Right lobe of liver (tissue), 4 donors: ENCODE measurements at regions not wholly inside any gene's neighbourhood (a gene's known extent, or its start where the extent isn't known, plus 50 kb on each side); places are given as distances from the start of the nearest gene placed in this dataset.

Experiments
- CTCF ChIP-seq, 4 donors: fragments of 200-600 bp in 3 of 4; fragments of 450-650 bp in 1 of 4; IDR thresholded peaks; one replicate each; pipeline versions ENCODE4 v1.5.1 to v1.8.0; 2016 to 2022; ENCODE audit warnings: antibody characterized with exemption in 4 of 4, mild to moderate bottlenecking in 2 of 4
- POLR2A ChIP-seq: fragments of 450-650 bp; IDR thresholded peaks from one replicate; pipeline ENCODE4 v1.6.1; 2017; ENCODE audit warnings: antibody characterized with exemption, mild to moderate bottlenecking
- donor health status: DM: no; HTN: no; CAD: no.
- donor health status: DM: no; HTN: no; CAD: no.
- donor health status: DM: no; HTN: yes; CAD: no.

DNA sequence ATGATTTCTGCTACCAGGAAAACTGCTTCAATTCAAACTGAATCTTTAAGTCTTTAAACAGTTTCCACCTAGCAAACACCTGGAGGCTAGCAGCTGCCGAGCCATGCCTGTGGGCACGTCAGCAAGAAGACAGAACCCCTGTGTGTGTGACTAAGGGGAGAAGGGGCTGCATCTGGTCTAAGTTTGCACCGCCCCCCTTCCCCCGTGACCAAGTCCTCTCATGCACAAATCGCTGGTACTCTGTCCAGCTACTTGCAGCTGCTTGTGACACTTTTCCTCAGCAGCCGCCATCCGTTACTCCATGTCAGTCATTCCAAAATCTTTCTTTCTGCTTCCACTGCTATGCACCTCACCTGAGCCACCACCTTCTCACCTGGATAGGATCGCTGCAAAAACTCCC lies 355.0 kb downstream of the SS18 start:
- TF ChIP-seq CTCF (IDR thresholded peaks at IDR 0.05) (no peak), POLR2A (no peak)
